Endothelial cell (in vitro differentiated cells): ENCODE measurements at regions not wholly inside any gene's neighbourhood (a gene's known extent, or its start where the extent isn't known, plus 50 kb on each side); places are given as distances from the start of the nearest gene placed in this dataset.

ENCODE experiments used
- DNase-seq: peaks from one replicate; pipeline ENCODE4 v3.0.0; 2021; ENCODE audit warnings: low spot score
- H3K27ac Mint-ChIP-seq: one replicate; pipeline ENCODE4 v1.8.0; 2021; ENCODE audit warnings: mixed read lengths, inconsistent platforms; ENCODE audit not compliant: unreplicated experiment
- H3K27me3 Mint-ChIP-seq: one replicate; pipeline ENCODE4 v1.8.0; 2021; ENCODE audit warnings: mild to moderate bottlenecking, moderate library complexity, mixed read lengths, inconsistent platforms; ENCODE audit not compliant: unreplicated experiment
- H3K36me3 Mint-ChIP-seq: one replicate; pipeline ENCODE4 v1.8.0; 2021; ENCODE audit warnings: mild to moderate bottlenecking, low read depth, mixed read lengths, inconsistent platforms; ENCODE audit not compliant: unreplicated experiment
- H3K4me1 Mint-ChIP-seq: one replicate; pipeline ENCODE4 v1.8.0; 2021; ENCODE audit warnings: mild to moderate bottlenecking, mixed read lengths, inconsistent platforms; ENCODE audit not compliant: unreplicated experiment
- H3K4me3 Mint-ChIP-seq: one replicate; pipeline ENCODE4 v1.8.0; 2021; ENCODE audit warnings: mild to moderate bottlenecking, mixed read lengths, inconsistent platforms; ENCODE audit not compliant: unreplicated experiment
- H3K9me3 Mint-ChIP-seq: one replicate; pipeline ENCODE4 v1.8.0; 2021; ENCODE audit warnings: mixed read lengths, inconsistent platforms; ENCODE audit not compliant: unreplicated experiment
- TF ChIP-seq, protein P1 (sequence below): fragments of 200-600 bp; sonication (generic); IDR thresholded peaks from one replicate; pipeline ENCODE4 v1.5.0; 2021; ENCODE audit warnings: antibody characterized with exemption; ENCODE audit not compliant: unreplicated experiment

DNA sequence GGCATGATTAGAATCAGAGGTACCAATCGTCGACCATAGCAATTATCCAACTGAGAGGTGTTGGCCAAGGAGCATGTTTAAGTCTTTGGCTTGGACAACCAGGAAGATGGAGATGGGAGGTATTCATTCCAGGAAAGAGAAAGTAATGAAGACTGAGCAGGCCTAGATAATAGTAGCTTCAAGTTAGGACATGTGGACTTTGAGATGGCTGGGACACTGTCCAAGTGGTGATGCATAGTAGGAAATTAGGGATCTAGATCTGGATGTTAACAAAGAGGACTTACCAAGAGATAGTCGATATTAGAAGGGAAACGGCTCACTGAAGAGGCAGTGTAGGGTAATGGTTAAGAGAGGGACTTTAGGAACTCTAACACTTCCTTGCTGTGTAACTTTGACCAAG lies 266.7 kb downstream of the FAM76B start:
- no peaks in the 10 kb centered on the region for H3K36me3 Mint-ChIP-seq
- H3K4me1 Mint-ChIP-seq = peaks cover 4% of the 10 kb centered on the region
- H3K27me3 Mint-ChIP-seq = no peaks in the 10 kb centered on the region
- no peak overlapping the region for H3K27ac Mint-ChIP-seq
- no peaks in the 10 kb centered on the region for H3K9me3 Mint-ChIP-seq
- no peak for DNase-seq
- no peak overlapping the region for H3K4me3 Mint-ChIP-seq
- TF ChIP-seq, protein P1, sequence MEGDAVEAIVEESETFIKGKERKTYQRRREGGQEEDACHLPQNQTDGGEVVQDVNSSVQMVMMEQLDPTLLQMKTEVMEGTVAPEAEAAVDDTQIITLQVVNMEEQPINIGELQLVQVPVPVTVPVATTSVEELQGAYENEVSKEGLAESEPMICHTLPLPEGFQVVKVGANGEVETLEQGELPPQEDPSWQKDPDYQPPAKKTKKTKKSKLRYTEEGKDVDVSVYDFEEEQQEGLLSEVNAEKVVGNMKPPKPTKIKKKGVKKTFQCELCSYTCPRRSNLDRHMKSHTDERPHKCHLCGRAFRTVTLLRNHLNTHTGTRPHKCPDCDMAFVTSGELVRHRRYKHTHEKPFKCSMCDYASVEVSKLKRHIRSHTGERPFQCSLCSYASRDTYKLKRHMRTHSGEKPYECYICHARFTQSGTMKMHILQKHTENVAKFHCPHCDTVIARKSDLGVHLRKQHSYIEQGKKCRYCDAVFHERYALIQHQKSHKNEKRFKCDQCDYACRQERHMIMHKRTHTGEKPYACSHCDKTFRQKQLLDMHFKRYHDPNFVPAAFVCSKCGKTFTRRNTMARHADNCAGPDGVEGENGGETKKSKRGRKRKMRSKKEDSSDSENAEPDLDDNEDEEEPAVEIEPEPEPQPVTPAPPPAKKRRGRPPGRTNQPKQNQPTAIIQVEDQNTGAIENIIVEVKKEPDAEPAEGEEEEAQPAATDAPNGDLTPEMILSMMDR = no peak

DNA sequence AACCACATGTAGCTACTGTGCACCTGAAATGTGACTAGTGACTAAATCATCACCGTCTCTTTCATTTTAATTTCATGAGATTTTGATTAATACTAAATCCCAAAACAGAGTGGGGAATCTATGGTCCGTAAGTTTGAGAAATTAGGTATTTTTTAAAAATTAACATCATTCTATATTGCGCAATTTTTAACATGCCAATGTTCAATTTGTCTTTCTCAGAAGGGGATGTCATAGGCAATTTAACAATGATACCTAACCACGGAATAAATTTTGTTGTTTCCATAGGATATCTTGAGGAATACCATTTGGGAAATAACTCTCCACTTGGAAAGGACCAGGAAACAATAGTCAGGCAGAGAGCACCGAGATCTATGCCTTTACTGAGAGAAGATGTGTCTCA lies 267.7 kb downstream of the FAM76B start:
- Mint-ChIP-seq H3K27me3 (no peaks in the 10 kb centered on the region), H3K9me3 (no peaks in the 10 kb centered on the region), H3K4me1 (peaks cover 6% of the 10 kb centered on the region), H3K27ac (no peak overlapping the region), H3K4me3 (no peak overlapping the region), H3K36me3 (no peaks in the 10 kb centered on the region)
- no peak for DNase-seq
- TF ChIP-seq, protein P1 = no peak

DNA sequence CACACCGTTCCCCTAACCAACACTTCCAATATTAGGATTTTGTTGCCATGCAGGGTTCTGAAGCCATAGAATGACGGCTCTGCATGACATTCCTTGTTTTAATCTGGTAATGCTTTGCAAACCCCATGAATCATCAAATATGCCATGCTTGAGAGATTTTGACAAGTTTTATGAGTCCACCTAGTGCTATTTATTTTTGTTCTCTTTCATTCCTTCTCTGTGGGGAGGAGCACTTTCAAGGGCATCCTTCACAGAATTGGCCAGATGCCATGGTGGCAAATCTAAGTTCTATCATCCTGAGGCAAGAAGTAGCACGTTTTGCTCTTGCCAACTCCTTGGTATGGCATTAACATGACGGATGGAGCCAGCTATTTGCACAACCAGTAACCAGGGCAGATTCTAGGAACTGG lies 268.4 kb downstream of the FAM76B start:
- no peak overlapping the region for H3K27ac Mint-ChIP-seq
- no peaks in the 10 kb centered on the region for H3K9me3 Mint-ChIP-seq
- no peak overlapping the region for H3K4me3 Mint-ChIP-seq
- TF ChIP-seq, protein P1 = no peak
- no peaks in the 10 kb centered on the region for H3K27me3 Mint-ChIP-seq
- H3K4me1 Mint-ChIP-seq = peaks cover 6% of the 10 kb centered on the region
- no peak for DNase-seq
- no peaks in the 10 kb centered on the region for H3K36me3 Mint-ChIP-seq

DNA sequence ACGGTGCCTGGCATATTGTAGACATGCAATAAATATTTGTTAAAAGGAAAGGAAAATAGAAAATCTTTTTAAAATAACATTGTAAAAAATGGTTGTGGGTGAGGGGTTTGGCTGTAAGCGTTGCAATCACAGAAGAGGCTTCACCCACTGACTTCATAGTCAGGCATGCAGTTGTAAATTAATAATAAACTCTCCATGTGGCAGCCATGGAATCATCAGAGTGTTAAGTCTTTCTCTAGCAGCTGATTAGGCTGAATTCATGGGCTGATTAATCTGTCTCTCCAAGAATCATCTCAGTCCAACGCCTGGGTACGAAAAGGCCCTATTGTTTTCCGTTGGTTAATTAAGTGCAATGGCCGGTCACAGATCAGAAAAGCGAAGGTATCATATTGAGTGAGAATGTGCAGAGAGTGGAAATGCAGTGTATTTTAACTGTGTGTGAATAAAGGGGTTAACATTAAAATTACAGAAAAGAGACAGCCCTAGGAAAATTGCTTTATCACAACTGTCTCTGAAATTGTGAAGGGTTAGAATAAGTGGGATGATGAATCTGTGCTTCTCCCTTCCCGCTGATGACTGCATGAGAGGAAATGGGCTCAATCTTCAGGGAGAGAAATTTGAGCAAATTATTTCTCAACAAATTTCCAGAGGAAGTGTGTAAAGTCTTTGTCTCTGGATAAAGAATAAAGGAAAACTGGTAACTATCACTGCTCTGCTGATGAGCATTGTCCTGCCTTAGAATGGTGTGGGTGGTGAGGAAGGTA lies 269.0 kb downstream of the FAM76B start:
- H3K36me3 Mint-ChIP-seq = no peaks in the 10 kb centered on the region
- peaks cover 6% of the 10 kb centered on the region for H3K4me1 Mint-ChIP-seq
- DNase-seq = no peak
- no peak overlapping the region for H3K4me3 Mint-ChIP-seq
- TF ChIP-seq, protein P1 = no peak
- no peak overlapping the region for H3K27ac Mint-ChIP-seq
- no peaks in the 10 kb centered on the region for H3K27me3 Mint-ChIP-seq
- H3K9me3 Mint-ChIP-seq = no peaks in the 10 kb centered on the region

DNA sequence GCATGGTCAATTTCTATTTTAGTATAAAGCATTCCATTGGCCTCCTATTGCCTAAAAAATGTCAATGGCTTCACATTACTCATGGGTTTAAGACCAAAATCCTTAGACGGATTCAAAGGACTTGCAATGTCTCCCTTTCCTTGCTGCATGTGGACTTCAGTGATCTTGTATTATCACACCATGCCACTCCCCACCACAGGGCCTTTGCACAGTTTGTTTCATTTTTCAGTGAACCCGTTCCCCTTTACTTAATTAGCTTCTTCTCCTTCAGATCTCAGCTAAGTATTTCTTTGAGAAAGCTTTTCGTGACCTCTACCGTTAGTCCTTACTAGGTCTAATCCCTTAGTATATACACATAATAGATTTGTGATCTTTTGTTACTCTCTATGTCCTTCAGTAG lies 269.7 kb downstream of the FAM76B start:
- TF ChIP-seq, protein P1 = no peak
- no peaks in the 10 kb centered on the region for H3K36me3 Mint-ChIP-seq
- peaks cover 6% of the 10 kb centered on the region for H3K4me1 Mint-ChIP-seq
- H3K9me3 Mint-ChIP-seq = no peaks in the 10 kb centered on the region
- DNase-seq = no peak
- H3K27ac Mint-ChIP-seq = no peak overlapping the region
- no peak overlapping the region for H3K4me3 Mint-ChIP-seq
- no peaks in the 10 kb centered on the region for H3K27me3 Mint-ChIP-seq
